ENCODE measurements at regions not wholly inside any gene's neighbourhood (a gene's known extent, or its start where the extent isn't known, plus 50 kb on each side); places are given as distances from the start of the nearest gene placed in this dataset.
"Not testable (repeated sequence)": the region's sequence is repeated elsewhere in the genome, so short reads cannot be mapped to it uniquely, and the experiment has no call there.

DNA sequence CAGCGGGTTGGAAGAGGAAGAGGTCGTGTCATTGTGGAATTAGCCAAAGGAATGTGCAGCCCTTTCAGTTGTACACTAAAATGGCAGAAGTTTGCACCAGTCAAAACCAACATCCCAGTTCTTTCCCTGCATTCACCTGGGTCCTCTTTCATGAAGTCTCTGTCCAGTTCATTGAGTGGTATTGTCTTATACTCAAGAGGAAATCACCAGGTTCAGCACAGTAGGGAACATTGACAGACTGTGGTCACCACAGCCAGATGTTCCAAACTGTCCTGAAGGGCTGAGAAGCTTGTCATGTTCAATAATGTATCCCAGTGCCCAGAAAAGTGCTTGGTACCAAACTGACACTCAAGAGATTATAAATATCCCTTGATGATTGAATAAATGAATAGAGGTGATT is 131.6 kb downstream of the GLUL start:
- DNase-seq, result no peak

DNA sequence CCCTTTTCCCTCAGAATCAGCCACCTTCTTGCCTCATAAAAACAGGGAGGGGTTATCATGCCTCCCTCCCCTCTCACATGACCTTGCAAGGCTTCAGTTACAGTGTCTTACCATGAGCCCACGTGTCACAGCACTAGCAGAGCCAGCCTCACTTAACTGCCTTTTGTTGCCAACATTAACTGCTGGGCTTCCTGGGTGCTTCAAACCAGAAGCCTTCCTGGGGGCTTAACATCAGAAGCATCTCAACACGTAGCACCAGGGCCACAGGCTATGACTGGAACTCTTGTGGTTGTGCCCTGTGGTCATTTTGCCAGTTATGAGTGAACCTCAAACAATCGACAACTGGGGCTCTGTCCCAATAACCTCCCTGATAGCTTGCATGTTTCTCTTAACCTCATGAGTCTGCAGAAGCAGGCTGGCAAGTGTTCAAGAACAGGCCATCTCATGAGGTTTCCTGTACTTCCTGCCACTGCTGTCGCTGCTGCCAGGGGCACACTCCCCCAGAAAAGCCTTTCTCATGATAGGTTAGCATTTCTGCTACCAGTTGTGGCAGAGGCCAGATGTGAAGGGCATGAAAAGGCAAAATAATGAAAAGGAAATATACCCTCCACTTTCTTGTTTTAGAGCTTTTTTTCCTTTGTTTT is 132.2 kb downstream of the GLUL start:
- peak in 3 of 14 donors; percentile 19 to 54 (median 41) for DNase-seq

DNA sequence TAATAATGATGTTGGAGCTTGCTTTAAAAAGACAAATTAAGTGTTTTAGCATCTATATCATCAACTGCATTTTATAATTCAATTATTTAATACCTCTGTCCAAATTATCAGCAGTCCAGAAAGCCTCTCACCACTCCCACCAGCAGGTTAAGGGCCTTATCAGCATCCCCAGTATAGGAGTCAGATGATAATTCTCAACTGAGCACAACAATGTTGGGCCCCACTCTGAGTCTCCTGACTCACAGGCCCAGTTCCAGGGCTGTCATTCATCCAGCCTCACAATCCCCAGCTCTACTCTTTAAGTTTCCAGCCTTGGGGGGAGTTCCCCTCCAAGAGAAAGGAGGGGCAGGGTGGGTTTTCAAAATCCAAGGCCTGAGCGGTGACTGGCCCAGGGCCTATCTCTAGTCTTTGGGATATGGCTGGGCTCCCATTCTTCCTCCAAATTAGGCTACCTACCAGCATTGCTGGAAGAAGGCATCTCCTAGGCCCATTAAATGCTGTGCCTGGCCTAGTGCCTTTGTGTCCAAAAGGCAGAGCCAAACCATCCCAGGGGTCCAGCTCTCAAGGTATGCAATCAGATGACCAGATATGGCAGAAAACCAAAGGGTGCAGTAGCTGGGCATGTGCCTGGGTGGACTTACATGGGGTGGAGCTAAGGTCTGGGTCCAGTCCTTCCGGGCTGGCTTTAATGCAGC is 134.1 kb downstream of the GLUL start:
- no peak for DNase-seq

DNA sequence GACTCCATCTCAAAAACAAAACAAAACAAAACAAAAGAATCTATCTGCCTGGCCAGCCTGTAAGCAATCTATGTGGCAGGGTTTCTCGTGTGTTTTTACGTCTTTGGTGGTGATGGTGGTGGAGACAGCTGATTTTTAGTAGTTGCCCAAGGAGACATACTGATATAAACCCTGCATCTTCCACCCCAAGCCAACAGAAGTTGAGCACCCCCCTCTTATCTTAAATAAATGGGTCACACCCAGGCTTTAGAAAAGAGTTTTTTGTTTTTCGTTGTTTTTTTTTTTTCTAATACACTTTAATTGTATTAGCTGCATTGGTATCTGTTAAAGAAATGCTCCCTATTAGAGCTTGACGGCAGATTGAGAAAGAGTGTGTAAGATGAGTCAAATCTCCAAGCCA is 134.7 kb downstream of the GLUL start:
- DNase-seq, result no peak

DNA sequence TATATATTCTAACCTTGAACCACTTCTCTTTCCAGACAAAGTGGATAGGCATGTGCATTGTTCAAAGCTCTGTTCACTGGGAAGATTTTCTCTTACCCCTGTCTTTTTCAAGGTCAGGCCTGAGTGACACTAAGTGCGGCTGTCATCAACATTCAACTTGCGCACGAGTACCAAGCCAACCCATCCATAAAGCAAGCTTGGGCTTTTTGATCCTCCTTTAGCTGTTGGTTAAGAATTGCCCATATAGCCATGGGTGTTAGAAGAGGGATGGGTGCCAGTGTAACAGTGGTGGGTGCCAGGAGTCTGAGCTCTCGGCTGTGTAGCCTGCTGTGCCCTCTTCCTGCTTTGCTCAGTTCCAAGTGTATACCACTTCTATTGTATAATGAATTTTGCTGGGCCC is 136.1 kb downstream of the GLUL start:
- DNase-seq, result no peak

DNA sequence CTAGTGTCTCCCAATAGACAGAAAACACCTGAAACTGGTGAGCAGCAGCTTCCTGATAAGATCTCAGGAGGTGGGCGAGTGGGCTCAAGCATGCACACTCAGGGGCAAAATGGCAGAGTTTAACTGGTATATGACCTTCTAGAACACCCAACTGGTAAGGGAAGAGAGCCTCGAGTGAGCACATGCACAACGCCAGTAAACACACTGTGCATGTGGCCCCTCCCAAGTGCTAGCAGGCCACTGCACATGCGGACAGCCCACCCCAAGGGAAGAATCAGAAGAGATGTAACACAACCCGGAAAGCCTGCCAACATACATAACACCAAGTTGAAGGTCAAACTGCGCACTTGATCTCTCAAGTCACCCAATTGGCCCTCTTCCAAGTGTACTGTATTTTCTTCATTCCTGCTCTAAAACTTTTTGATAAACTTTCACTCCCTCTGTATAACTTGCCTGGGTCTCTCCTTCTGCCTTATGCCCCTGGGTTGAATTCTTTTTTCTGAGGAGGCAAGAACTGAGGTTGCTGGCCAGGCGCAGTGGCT is 138.2 kb downstream of the GLUL start:
- DNase-seq, result no peak

DNA sequence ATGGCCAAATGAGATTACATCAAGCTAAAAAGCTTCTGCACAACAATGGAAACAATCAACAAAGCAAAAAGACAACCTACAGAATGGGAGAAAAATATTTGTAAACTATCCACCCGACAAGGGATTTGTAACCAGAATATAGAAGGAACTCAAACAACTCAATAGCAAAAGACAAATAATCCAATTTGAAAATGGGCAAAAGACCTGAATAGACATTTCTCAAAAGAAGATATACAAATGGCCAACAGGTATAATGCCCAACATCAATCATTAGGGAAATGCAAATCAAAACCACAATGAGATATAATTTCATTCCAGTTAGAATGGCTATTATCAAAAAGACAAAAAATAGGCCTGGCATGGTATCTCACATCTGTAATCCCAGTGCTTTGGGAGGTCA is 140.0 kb downstream of the GLUL start:
- no peak for DNase-seq

DNA sequence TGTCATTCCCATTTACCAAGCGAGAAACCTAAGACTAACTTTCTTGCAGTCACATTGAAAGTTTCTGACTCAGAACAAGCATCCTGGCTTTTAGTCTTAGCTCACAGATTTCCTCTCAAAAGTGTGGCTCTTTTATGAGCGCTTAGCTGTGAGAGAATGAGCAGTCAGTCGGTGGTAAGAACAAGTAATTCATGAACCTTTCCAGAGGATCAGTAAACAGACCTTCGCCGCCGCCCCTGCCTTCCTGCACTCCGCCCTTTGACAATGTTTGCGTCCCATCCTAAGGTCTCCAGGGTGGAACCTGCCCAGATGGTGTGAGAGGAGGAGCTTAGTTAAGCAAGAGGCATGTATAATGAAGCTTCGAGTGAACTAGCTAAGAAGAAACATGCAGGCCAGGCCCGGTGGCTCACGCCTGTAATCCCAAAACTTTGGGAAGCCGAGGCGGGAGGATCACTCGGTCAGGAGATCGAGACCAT is 142.4 kb downstream of the GLUL start:
- no peak for DNase-seq

DNA sequence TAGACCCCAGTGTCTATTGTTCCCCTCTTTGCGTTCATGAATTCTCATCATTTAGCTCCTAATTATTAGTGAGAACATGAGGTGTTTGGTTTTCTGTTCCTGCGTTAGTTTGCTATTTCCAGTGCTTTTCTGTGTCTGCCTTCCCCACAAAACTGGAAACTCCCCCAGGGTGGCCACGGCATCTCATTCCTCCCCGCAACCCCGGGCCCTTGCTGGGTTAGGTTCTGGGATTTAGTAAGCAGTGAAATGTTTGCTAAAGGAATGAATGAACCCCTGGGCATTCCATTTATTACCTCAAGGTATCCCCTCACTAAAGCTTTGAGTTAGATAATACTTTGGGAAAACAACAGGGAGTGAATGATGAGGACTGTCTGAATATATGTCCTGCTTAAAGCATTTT is 142.9 kb downstream of the GLUL start:
- no peak for DNase-seq

DNA sequence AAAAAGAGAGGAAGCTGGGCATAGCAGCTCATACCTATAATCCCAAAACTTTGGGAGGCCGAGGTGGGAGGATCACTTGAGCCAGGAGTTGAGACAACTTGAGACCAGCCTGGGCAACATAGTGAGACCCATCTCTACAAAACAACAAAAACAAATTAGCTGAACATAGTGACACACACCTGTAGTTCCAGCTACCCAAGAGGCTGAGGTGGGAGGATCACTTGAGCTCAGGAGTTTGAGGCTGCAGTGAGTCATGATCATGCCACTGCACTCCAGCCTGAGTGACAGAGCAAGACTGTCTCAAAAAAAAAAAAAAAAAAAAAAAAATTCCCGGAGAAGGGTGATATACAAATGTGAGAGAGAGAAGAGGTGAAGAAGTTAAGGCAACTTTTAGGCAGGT is 143.8 kb downstream of the GLUL start:
- DNase-seq, result not testable (repeated sequence)

DNA sequence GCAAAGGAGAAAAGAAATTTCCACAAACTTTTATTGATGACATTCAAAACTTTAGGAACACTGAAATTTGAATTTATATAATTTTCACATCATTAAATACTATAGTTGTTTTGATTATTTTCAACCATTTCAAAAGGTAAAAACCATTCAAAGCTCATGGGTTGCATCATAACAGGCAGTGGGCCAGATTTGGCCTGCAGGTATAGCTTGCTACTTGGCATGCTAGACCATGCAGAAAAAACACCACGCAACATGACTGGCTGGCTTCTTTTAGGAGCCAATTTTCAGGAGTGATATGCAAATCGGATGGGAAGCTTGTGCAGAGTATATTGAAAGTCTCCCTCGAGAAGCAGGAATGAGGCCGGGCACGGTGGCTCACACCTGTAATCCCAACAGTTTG is 144.8 kb downstream of the GLUL start:
- no peak for DNase-seq

DNA sequence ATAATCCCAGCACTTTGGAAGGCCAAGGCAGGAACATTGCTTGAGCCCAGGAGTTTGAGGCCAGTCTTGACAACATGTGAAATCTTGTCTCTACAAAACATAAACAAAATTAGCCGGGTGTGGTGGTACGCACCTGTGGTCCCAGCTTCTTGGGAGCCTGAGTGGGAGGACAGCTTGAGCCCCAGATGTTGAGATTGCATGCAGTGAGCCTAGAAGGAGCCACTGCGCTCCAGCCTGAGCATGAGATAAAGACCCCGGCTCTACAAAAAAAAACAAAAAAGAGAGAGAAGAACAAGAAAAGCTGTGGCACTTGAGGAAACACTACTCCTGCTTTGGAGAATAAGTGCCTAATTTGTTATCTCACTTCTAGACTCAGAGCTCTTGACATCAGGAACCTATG is 146.6 kb downstream of the GLUL start:
- DNase-seq, result no peak

DNA sequence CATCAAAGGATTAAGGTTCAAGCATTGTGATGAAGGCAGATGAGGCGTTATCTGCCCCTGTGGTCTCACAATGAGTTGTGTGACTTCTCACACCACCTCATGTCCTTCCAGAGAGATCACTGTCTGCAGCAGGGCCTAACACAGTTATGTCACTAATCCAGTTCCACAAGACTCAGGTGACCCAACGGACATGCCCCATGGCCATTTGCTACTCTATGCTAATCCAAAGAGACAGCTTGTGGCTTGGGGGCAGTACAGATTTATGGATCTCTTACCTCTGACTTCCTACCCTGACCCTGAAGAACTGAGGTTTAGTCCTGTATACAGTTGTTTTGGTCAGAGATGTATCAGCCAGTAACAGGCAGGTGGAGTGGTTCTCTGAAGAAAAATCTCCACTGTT is 147.1 kb downstream of the GLUL start:
- no peak for DNase-seq

DNA sequence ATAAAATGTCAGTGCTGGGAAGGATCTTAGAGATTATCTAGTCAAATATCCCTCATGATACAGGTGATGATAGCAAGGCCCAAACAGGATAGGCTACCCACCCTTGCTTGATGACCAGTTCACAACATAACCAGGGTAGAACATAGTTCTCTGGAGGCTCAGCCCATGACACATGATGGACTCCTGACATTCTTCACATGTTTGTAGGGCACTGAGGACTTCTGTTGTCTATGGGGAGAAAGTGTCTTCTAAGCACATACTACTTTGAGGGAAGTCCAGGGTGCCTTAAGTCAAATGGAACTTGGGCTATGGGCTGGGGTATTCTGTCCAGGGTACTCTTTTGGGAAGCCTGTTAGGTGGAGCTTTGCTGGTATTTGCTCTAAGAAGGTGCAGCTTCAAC is 148.9 kb downstream of the GLUL start:
- no peak for DNase-seq

DNA sequence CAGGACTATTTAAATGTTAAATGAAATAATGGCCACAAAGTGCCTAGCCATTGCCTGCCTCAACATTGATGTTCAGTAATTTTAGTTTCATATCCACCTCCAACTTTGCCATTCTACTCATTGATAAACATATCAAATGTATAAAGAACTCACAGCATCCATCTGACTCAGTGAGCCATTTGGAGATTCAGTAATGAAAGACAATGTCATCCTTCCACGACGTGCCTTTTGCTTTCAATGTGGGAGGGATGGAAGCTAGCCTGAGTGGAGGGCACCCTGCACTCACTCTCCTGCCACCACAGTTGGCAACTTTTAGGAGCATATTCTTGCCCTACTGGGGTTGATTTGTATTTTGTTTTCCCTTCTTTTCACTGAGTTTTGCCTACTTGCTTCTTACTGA is 151.5 kb downstream of the GLUL start:
- no peak for DNase-seq

DNA sequence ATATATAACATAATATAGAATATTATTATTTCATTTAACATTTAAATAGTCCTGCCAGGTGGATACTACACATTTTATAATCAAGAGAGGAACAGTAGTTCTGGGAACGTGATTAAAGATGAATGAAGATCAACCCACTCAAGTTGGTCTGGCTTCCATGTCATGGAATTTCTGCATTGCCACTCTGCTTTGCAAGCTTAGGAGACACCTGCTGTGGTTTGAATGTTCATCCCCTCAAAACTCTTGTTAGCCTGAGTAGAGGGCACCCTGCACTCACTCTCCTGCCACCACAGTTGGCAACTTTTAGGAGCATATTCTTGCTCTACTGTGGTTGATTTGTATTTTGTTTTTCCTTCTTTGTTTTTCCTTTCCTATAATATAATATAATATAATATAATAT is 153.2 kb downstream of the GLUL start:
- DNase-seq, result no peak

DNA sequence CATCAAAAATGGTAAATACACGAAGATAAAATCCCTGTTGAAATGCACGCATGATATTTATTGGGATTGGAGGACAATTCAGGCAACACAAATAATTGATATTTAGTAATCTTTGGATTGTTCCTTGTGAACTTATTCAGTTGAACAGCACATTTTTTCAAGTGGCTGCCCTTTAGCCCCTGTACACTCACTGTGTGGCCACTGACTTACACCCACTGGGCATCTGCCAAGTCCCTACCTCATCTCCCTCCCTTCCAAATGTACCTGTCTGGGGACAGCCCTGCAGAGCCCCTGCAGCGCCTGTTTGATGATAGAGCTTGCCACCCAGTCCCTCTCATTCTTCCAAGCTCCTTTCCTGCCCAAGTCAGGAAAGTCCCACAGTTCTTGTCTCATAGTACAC is 154.3 kb downstream of the GLUL start:
- DNase-seq, result no peak

DNA sequence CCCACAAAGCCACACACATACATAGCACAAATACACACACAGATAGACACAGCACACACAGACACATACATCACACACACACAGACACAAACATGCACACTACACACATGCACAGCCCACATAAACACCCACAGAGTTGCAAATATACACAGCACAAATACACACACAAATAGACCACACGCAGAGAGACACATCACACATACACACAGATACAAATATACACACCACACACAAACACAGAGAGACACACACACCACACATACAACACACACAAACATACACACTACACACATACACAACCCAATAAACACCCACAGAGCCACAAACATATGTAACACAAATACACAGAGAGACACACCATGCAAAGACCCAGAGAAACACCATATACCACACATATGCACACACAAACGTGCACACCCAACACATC is 154.9 kb downstream of the GLUL start:
- DNase-seq, result no peak

DNA sequence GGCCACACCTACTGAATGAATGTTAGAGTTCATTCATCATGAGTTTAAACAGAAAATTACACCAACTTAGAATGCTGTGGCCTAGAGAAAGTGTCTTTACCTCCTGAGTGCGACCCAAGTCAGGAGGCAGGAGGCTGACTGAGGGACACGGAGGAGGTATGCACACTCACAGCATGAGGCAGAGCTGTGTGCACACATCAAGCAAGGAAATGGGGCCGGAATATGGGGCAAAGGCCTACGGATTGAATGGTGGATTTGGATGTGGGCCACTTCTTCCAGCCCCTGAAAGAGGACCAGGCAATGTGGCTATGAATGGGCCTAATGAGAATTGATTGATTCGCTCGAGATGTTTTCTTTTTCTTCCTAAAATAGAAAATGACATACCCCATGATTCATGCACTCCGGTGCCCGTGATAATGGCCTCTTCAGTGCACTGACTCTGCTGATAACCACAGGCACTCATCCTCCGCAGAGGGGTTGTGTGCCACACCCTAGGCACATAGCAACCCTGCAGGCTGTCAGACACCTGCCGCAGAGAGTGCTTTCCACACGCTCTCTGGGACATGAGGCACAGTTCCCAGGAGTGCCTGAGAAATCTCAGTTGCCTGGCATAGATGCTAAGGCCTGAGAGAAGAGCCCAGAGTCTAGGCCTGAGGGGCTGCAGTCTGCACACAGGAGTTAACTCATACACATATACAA is 155.5 kb downstream of the GLUL start:
- peak in 6 of 14 donors; percentile 16 to 61 (median 41) for DNase-seq

DNA sequence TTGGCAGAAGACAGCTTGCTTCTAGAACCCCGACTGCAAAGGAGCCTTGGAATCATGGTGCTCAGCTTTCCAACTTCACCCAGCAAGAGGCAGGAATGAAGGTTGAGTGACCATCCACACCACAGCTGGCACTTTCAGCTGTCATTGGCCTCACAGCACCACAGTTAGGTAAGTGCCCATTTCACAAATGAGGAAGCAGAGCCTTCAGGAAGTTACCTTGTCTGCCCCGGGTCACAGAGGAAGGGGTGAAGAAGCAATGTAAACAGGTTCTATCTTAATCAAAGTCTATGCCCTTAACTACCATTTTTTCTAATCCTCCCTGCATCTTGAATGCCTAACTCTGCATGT is 156.0 kb downstream of the GLUL start:
- DNase-seq, result no peak

DNA sequence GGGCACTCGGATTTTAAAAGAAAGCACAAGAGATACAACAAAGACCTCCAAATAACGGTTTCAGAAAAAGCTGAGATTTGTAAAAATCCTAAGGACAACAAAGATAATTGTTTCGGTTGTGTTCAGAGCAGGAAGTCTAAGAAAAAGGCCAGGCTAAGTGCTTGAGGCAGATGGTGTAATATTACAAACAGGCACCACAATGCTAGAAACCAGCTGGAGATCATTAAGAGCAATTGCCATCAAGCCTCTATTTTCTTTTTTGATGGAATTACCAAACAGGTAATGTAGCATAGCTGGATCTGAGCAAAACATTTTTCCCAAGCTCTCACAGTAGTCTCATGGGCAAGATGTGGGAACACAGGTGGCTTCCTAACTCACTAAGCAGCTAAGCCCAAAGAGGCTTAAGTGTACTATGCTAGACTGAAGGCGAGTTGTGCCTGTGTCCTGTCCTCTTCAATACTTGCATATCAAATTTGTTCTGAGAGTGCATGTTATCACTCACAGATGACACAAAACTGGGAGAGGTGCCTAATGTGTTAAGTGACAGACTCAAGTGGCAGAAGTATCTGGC is 161.6 kb downstream of the GLUL start:
- no peak for DNase-seq

DNA sequence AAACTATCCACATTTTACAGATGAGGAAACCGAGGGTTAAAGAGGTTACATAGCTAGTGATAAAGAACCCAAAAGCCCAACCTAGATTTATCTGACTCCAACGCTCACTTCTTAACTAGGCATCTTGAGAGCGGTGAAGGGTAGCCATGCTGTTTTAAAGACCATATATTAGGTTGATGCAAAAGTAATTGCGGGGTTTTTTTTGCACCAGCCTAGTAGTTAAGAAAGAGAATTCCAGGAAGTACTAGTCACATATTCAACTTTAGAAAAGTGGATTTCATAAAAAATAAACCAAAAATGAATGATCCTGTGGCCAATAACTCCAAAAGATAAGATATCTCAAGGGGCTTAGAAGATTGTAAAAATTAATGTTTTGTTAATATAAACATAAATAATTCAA is 162.1 kb downstream of the GLUL start:
- no peak for DNase-seq

DNA sequence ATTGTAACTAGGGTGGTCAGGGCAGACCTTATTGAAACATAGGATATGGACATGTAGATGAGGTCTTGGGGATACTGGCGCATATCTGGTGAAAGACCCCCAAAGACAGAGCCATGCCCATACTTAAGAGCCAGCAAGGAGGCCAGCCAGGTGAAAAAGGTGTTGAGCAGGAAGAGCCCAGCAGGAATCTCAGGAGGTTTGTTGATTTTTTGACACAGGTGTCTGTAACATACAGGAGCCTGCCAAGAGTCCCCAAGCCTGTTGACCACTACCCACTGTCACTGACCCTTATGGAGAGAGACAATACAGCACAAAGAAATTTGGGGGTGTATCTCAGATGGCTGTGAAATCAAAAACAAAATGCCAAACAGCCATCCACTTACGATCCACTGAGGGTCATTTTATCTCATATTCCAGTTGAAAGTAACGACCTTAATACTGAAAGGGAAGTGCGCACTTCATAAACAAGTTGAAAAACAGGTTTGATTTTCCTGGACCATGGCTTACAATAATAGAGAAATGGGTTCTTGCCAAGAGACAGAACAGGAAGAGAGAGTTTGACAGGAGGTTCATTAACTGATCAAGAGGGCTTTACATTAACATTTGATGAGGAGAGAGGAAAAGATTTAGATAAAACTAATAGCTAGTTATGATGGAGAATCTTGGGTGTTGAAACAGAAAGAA is 163.6 kb downstream of the GLUL start:
- DNase-seq, result no peak

Data from C1 segment of cervical spinal cord (tissue), 14 donors.